GM18861 (cell line): ENCODE measurements at regions not wholly inside any gene's neighbourhood (a gene's known extent, or its start where the extent isn't known, plus 50 kb on each side); places are given as distances from the start of the nearest gene placed in this dataset.
"Not testable (repeated sequence)": the region's sequence is repeated elsewhere in the genome, so short reads cannot be mapped to it uniquely, and the experiment has no call there.

Experiments
- ATAC-seq: cut with Tn5 transposase; IDR thresholded peaks from one replicate; pipeline ENCODE4 v1.9.1; 2021; ENCODE audit not compliant: unreplicated experiment

DNA sequence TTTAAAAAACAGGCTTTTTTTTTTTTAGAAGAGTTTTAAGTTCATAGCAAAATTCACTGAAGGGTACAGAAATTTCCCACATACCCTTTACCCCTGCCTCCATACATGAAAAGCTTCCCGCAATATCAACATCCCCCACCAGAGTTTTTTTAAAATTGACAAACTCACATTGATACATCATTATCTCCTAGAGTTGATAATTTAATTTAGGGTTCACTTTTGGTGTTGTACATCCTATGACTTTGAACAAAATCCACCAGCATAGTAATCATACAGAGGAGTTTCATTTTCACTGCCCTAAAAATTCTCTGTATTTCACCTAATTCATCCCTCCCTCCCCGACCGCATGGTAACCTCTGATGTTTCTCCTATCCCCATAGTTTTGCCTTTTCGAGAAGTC lies 53.6 kb upstream of the KCNK2 start:
- no peak for ATAC-seq

DNA sequence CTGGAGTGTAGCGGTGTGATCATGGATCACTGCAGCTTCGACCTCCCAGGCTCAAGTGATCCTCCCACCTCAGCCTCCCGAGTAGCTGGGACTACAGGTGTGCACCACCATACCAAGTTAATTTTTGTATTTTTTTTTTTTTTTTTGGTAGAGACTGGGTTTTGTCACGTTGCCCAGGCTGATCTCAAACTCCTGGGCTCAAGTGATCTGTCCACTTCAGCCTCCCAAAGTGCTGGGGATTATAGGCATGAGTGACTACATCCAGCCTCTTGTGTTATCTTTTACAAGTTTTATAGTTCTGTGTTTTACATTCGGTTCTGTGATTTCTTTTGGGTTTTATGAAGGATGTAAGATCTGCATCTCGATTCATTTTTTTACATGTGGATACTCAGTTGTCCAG lies 52.0 kb upstream of the KCNK2 start:
- not testable (repeated sequence) for ATAC-seq

DNA sequence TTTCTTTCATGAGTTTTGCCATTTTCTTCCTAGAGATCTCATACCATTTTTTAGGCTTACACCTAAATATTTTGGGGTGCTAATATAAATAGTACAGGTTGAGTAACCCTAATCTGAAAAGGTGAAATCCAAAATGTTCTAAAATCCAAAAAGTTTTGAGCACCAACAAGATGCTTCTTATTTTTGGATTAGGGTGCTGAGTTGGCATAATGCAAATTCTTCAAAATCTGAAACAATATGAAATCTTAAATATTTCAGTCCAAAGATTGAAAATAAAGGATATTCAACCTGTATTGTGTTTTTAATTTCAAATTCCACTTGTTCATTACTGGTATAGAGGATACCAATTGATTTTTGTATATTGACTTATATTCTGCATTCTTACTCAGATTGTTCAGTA lies 51.1 kb upstream of the KCNK2 start:
- no peak for ATAC-seq
